GM06990 (cell line): ENCODE measurements at regions not wholly inside any gene's neighbourhood (a gene's known extent, or its start where the extent isn't known, plus 50 kb on each side); places are given as distances from the start of the nearest gene placed in this dataset.
A peak's percentile ranks its signal among the peaks of the same experiment; 100 is the strongest.

Source experiments
- DNase-seq: peaks from one replicate; pipeline ENCODE4 v3.0.0-alpha.2; 2011; ENCODE audit not compliant: insufficient read length; ENCODE audit errors: extremely low read depth
- H3K27me3 ChIP-seq: replicated peaks from 2 replicates; pipeline ENCODE4 v1.6.0; 2011; ENCODE audit warnings: low read length; ENCODE audit not compliant: control insufficient read depth, insufficient read depth
- H3K36me3 ChIP-seq: 2 replicates; pipeline ENCODE4 v1.5.1; 2011; ENCODE audit warnings: low read length; ENCODE audit not compliant: control insufficient read depth, insufficient read depth
- H3K4me3 ChIP-seq: replicated peaks from 2 replicates; pipeline ENCODE4 v1.5.1; 2011; ENCODE audit warnings: low read depth, mild to moderate bottlenecking, control low read depth, low read length
- TF ChIP-seq, protein P1 (sequence below): IDR thresholded peaks from 2 replicates; pipeline ENCODE4 v1.5.1; 2011; ENCODE audit warnings: low read length, control low read depth, mild to moderate bottlenecking, inconsistent platforms; ENCODE audit not compliant: insufficient read depth, poor library complexity, severe bottlenecking

DNA sequence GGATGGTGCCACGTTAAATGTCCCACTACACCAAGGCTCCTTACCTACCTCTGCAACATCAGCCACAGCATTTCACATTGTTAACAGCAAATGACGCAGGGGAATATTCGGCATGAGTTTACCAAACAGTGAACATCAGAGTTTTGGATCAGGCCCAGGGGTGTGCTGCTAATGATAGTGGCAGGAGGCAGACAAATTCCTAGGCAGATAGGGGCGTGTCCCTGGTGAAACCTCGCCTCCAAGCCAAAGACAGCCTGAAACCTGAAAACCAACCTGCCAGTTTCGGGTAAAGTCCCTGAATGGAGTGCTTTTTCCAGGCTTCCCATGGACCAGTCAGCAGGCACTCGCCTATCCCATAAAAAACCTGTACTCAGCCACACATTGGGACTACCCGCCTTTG lies 133.6 kb downstream of the SH3BGRL2 start:
- no peaks in the 10 kb centered on the region for H3K27me3 ChIP-seq
- H3K36me3 ChIP-seq = no peaks in the 10 kb centered on the region
- H3K4me3 ChIP-seq = no peak overlapping the region
- TF ChIP-seq, protein P1, sequence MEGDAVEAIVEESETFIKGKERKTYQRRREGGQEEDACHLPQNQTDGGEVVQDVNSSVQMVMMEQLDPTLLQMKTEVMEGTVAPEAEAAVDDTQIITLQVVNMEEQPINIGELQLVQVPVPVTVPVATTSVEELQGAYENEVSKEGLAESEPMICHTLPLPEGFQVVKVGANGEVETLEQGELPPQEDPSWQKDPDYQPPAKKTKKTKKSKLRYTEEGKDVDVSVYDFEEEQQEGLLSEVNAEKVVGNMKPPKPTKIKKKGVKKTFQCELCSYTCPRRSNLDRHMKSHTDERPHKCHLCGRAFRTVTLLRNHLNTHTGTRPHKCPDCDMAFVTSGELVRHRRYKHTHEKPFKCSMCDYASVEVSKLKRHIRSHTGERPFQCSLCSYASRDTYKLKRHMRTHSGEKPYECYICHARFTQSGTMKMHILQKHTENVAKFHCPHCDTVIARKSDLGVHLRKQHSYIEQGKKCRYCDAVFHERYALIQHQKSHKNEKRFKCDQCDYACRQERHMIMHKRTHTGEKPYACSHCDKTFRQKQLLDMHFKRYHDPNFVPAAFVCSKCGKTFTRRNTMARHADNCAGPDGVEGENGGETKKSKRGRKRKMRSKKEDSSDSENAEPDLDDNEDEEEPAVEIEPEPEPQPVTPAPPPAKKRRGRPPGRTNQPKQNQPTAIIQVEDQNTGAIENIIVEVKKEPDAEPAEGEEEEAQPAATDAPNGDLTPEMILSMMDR = no peak
- no peak for DNase-seq

DNA sequence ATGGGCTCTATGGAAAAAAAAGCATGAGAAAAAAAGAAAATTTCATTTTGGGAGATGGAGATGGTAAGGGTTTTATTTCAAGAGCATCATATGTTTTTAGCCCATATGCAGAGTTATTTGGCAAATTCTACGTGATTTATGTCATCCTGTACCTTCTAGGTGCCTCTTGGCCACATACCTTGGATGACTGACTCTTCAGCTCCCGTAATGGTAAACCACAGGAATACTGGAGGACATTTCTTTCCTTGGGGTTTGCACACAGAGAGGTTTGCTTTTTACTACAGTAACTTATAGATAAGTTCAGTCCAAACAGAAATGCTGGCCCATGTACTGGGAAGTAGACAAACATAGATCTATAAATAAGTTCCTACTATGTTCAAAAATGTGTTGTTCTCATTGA lies 132.2 kb downstream of the SH3BGRL2 start:
- DNase-seq = no peak
- no peaks in the 10 kb centered on the region for H3K27me3 ChIP-seq
- TF ChIP-seq, protein P1 = no peak
- H3K36me3 ChIP-seq = no peaks in the 10 kb centered on the region
- no peak overlapping the region for H3K4me3 ChIP-seq

DNA sequence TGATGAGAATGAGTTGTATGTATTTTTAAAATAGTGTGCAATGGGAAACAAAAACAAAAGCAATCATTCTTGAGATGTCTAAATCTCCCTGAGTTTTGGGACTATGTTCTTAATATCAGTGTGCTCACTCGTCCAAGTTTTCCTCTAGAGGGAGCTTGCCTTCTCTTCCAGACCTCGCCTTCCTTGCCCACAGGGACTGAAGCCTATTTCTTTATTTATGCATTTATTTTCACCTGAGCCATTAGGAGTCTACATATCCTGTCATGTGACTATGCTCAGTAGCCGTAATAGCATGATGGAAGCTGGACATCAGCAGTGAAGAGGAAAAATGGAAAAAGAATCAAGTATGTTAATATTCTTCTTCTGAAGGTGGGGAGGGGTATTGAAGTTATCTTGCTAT lies 131.2 kb downstream of the SH3BGRL2 start:
- TF ChIP-seq, protein P1 = peak; percentile 15

DNA sequence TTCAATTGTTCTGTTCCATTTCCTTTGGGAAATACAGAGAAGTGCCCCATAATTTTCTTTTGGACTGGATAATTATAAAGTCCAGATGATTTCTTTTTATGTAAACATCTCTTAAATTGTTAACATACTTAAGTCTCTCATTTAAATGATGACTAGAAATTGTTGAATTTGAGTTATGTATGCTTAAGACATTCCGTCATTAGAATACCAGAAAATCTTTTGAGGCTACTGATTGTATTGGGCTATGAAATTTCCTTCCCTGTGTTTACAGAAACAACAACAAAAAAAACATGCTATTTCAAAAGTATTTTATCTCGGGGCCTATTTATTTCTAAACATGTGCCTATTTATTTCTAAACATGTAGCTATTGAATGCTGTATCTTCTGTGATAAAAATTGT lies 125.4 kb downstream of the SH3BGRL2 start:
- TF ChIP-seq, protein P1 = no peak
- H3K27me3 ChIP-seq = no peaks in the 10 kb centered on the region; the same call in 1 of the 2 replicates
- DNase-seq = no peak

More for the DNA sequence above, 131.2 kb downstream of the SH3BGRL2 start:
- no peaks in the 10 kb centered on the region for H3K27me3 ChIP-seq
- no peaks in the 10 kb centered on the region for H3K36me3 ChIP-seq
- DNase-seq = no peak
- no peak overlapping the region for H3K4me3 ChIP-seq

DNA sequence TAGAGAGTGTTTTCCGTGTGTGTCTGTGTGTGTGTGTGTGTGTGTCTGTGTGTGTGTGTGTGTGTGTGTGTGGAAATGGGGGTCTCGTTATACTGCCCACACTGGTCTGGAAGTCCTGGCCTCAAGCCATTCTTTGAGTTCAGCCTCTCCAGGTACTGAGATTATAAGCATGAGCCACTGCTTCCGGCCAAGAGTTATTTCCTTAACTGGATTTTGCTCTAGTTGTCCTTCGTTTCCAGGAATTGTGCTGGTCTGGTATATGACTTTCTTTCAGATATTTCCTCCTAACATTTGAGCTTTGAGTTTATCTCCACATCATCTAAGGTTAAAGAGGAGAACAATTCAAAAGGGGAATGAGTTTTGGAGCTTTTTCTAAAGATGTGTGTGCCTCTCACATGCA lies 124.8 kb downstream of the SH3BGRL2 start:
- H3K36me3 ChIP-seq = no peaks in the 10 kb centered on the region
- TF ChIP-seq, protein P1 = no peak
- DNase-seq = no peak
- no peaks in the 10 kb centered on the region; the same call in 1 of the 2 replicates for H3K27me3 ChIP-seq
- H3K4me3 ChIP-seq = no peak overlapping the region

More for the DNA sequence above, 125.4 kb downstream of the SH3BGRL2 start:
- Histone ChIP-seq H3K36me3 (no peaks in the 10 kb centered on the region), H3K4me3 (no peak overlapping the region)
